LNCAP (cell line): ENCODE measurements at regions not wholly inside any gene's neighbourhood (a gene's known extent, or its start where the extent isn't known, plus 50 kb on each side); places are given as distances from the start of the nearest gene placed in this dataset.

Experiments
- CTCF ChIP-seq: fragments of 450-650 bp; IDR thresholded peaks from 2 replicates; pipeline ENCODE4 v1.5.1; 2017; ENCODE audit warnings: mild to moderate bottlenecking

DNA sequence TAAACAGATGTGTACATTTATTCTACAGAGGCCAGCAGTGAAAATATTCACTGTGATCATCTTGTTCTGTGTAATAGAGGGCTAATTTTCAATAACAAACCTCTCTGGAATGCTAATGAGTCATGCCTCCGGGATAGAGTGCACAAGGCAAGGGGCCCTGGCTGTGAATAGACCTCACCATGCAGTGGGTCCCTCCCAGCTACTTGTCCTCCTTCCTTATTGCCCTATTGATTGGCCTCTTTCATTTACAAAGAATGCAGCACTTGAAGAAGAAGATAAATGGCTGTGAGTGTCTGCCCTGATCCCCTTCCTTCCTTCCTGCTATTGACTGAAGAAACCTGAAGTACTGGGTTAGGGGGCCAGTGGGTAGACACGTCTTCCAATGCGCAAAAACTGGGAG, 436.3 kb downstream of the WDR72 start:
- no peak for TF ChIP-seq CTCF

DNA sequence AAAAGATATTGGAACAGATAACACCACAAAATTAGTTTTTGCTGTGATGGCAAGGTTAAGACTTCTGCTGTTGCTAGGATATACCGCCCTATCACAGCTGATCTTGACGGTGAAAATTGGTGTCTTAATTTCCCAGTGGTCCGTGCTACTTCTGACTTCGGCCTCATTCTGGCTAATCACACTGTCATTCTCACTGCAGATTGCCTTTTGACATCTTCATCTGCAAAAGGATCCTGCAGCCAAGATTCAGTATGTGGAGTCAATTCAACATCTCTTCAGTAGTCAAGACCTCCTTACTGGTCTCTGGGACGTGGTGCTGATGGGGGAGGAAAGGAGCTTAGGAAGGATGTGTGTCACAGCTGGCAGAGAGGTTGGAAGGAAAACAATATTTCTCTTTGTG, 438.6 kb downstream of the WDR72 start:
- no peak for TF ChIP-seq CTCF

DNA sequence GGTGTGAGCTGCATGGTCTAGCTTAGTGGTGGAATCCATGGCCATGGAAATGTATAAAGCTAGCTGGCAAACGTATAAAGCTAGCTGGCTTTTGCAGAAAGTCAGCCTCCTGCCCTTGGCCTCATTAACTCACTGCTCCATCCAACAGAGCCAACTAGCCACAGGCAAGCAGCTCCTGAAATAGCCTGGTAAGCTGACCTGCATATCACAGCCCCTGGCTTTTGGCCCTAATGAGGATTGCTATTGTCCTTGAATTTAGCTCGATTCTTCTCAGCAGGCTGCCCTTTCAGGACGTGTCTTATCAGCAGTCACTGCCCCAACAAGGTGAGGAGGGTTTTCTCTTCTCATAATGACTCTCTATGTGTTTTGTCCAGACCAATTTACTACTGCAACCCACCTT, 446.8 kb downstream of the WDR72 start:
- no peak for TF ChIP-seq CTCF

GRCh38 chr15:53310709-53311108, 448.8 kb downstream of the WDR72 start:
- no peak for TF ChIP-seq CTCF

- TF ChIP-seq CTCF = no peak
Observed at GRCh38 chr15:53307952-53308624, 451.4 kb downstream of the WDR72 start.

GRCh38 chr15:53305554-53305953, 453.9 kb downstream of the WDR72 start:
- TF ChIP-seq CTCF = no peak

GRCh38 chr15:53305101-53305500, 454.4 kb downstream of the WDR72 start:
- no peak for TF ChIP-seq CTCF

DNA sequence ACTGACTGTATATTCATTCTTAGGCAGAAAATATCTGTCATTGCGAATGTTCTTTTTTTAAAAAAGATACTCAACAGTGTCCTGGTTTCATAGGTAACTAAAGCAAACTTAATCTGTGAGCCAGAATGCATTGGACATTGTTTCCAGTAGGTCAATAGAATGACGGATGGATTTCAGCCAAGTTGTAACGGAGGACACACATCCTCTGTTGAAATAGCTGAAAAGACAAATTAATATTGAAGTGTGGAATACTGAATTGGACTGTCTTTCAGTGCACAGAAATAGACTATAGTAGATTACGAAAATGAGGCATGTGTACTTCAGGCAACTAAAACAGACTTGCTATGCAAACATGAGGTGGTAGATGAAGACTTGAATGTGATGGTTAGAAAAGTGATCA, 461.6 kb downstream of the WDR72 start:
- no peak for TF ChIP-seq CTCF
